Type B pancreatic cell (in vitro differentiated cells): ENCODE measurements at regions not wholly inside any gene's neighbourhood (a gene's known extent, or its start where the extent isn't known, plus 50 kb on each side); places are given as distances from the start of the nearest gene placed in this dataset.

Experiments
- DNase-seq: peaks from one replicate; pipeline ENCODE4 v3.0.0; 2021; ENCODE audit warnings: mixed read lengths; ENCODE audit not compliant: unreplicated experiment; ENCODE audit errors: extremely low spot score
- H3K27ac Mint-ChIP-seq: 2 replicates; pipeline ENCODE4 v1.8.0; 2021; ENCODE audit warnings: mild to moderate bottlenecking, mixed read lengths
- H3K27me3 Mint-ChIP-seq: 2 replicates; pipeline ENCODE4 v1.8.0; 2021; ENCODE audit warnings: mixed read lengths
- H3K36me3 Mint-ChIP-seq: 2 replicates; pipeline ENCODE4 v1.8.0; 2021; ENCODE audit warnings: mixed read lengths
- H3K4me1 Mint-ChIP-seq: one replicate; pipeline ENCODE4 v1.8.0; 2021; ENCODE audit warnings: mixed read lengths; ENCODE audit not compliant: unreplicated experiment
- H3K4me3 Mint-ChIP-seq: 2 replicates; pipeline ENCODE4 v1.8.0; 2021; ENCODE audit warnings: mild to moderate bottlenecking, mixed read lengths
- H3K9me3 Mint-ChIP-seq: 2 replicates; pipeline ENCODE4 v1.8.0; 2021; ENCODE audit warnings: mixed read lengths
- CTCF ChIP-seq: fragments of 200-600 bp; sonication (generic); conservative IDR thresholded peaks from 2 replicates; pipeline ENCODE4 v1.5.0; 2021; ENCODE audit warnings: antibody characterized with exemption, mild to moderate bottlenecking

DNA sequence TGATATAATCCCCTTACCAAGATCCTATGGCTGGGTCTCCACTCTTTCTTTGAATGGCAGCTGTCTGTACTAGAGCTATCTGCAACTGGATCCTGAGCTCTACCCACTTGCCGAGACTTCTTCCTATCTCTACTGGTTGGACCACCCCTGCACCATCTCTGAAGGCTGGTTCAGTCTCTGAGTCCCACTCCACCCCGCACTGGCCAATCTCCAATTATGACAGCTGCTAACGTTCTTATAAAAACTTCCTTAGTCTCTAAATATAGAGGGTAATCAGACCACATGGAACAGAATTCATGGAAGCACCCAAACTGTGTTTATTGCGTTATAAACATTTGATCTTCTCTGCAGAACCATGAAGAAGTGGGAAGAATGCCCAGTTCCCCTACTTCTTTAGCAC is 186.6 kb upstream of the EEA1 start:
- H3K4me1 Mint-ChIP-seq, result peaks cover 23% of the 10 kb centered on the region
- no peak overlapping the region for H3K27ac Mint-ChIP-seq
- no peak for TF ChIP-seq CTCF
- peaks cover 6% of the 10 kb centered on the region for H3K9me3 Mint-ChIP-seq
- H3K4me3 Mint-ChIP-seq, result no peak overlapping the region
- H3K36me3 Mint-ChIP-seq, result no peaks in the 10 kb centered on the region
- H3K27me3 Mint-ChIP-seq, result no peaks in the 10 kb centered on the region
- DNase-seq, result no peak

DNA sequence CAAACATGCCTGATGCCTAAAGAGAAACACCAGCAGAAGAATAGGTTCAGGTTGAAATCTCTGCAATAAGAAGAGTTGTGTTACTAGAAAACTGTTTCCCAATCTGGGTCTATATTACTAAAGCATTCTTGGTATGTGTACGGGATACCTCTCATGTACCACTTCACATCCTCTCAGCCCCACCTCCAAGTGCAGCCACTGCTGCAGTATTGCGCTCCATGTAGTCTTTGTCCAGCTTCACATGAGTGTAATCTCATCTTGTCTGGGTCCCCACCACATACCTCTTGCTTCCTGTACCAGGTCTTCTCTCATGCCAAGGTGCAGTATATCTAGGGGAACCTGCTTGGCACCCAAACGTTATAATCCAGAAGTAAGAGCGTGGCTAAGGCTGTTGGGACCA is 187.5 kb upstream of the EEA1 start:
- peaks cover 23% of the 10 kb centered on the region for H3K4me1 Mint-ChIP-seq
- peaks cover 6% of the 10 kb centered on the region for H3K9me3 Mint-ChIP-seq
- no peak overlapping the region for H3K27ac Mint-ChIP-seq
- no peak for TF ChIP-seq CTCF
- no peak overlapping the region for H3K4me3 Mint-ChIP-seq
- no peaks in the 10 kb centered on the region for H3K27me3 Mint-ChIP-seq
- H3K36me3 Mint-ChIP-seq, result no peaks in the 10 kb centered on the region
- DNase-seq, result no peak

- H3K27ac Mint-ChIP-seq, result peak overlapping the region; percentile 96
- H3K4me1 Mint-ChIP-seq, result peaks cover 20% of the 10 kb centered on the region
- H3K9me3 Mint-ChIP-seq, result no peaks in the 10 kb centered on the region
- DNase-seq, result no peak
- peak overlapping the region; percentile 58 for H3K4me3 Mint-ChIP-seq
- no peaks in the 10 kb centered on the region for H3K36me3 Mint-ChIP-seq
- no peaks in the 10 kb centered on the region for H3K27me3 Mint-ChIP-seq
- TF ChIP-seq CTCF, result no peak
These were observed 192.8 kb upstream of the EEA1 start for GRCh38 chr12:93121729-93122488.

DNA sequence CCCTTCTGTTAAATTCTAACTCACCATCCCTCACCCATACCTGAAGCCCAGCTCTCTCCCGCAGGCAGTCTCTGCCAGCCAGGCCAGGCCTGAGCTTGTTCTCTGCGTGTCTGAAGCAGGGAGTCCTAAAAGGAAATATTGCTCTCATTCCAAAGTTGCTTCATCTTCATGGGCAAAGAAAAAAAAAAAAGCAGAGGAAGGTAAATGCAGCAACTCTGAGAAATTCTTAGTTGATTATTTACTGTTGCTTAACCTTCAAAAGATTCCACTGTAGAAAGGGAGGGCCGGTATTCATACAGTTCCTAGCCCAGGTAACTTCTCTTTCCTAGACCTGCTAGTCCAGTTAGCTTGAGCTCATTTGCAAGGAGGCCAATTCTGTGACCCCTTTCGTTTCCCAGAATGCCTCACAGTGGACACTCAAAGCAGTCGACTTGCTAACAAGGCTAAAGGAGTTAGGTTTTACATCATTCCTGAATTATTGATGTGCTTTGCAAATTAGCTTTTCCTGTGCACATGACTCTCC is 193.5 kb upstream of the EEA1 start:
- no peaks in the 10 kb centered on the region for H3K9me3 Mint-ChIP-seq

GRCh38 chr12:93125126-93125525 is 196.0 kb upstream of the EEA1 start:
- H3K27ac Mint-ChIP-seq, result no peak overlapping the region
- DNase-seq, result no peak
- no peaks in the 10 kb centered on the region for H3K36me3 Mint-ChIP-seq
- H3K27me3 Mint-ChIP-seq, result no peaks in the 10 kb centered on the region
- H3K4me1 Mint-ChIP-seq, result peaks cover 29% of the 10 kb centered on the region
- TF ChIP-seq CTCF, result no peak
- no peaks in the 10 kb centered on the region for H3K9me3 Mint-ChIP-seq
- H3K4me3 Mint-ChIP-seq, result no peak overlapping the region

More for the DNA sequence above, 193.5 kb upstream of the EEA1 start:
- H3K4me3 Mint-ChIP-seq, result peak overlapping the region; percentile 58
- DNase-seq, result no peak
- peaks cover 27% of the 10 kb centered on the region for H3K4me1 Mint-ChIP-seq
- peak overlapping the region; percentile 96 for H3K27ac Mint-ChIP-seq
- no peaks in the 10 kb centered on the region for H3K36me3 Mint-ChIP-seq
- no peak for TF ChIP-seq CTCF
- no peaks in the 10 kb centered on the region for H3K27me3 Mint-ChIP-seq
